ENCODE measurements at regions not wholly inside any gene's neighbourhood (a gene's known extent, or its start where the extent isn't known, plus 50 kb on each side); places are given as distances from the start of the nearest gene placed in this dataset.
"Not testable (repeated sequence)": the region's sequence is repeated elsewhere in the genome, so short reads cannot be mapped to it uniquely, and the experiment has no call there.

DNA sequence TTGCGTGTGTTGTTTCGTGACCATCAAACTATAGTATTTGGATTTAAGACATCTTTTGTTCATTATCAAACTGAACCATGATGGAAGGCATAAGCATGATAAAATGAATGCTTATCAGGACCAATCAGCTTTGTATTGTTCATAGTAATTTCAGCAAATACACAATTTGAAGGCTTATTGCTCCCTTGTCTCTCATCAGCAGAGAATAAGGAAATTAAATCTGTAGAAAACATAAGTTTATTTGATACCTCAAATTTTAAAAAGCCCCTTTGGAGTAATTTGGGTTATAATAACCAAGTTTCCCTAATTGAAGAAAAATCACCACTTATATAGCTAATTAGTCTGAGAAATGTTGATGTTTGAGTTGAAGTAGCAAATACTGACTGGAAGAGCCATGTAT is 705.7 kb downstream of the NUP35 start:
- Histone ChIP-seq H3K4me1 (ENCODE audit: control insufficient read depth, insufficient read depth, low read length) (no peaks in the 10 kb centered on the region), H3K4me3 (ENCODE audit: low read depth, low read length) (no peak overlapping the region), H3K9ac (ENCODE audit: low read depth, low read length) (no peak overlapping the region), H3K27ac (ENCODE audit: low read depth, low read length) (no peak overlapping the region), H3K27me3 (ENCODE audit: control insufficient read depth, insufficient read depth, low read length) (no peaks in the 10 kb centered on the region), H3K36me3 (ENCODE audit: control insufficient read depth, insufficient read depth, low read length) (no peaks in the 10 kb centered on the region), H3K9me3 (ENCODE audit: control insufficient read depth, insufficient read depth, low read length) (no peaks in the 10 kb centered on the region)

DNA sequence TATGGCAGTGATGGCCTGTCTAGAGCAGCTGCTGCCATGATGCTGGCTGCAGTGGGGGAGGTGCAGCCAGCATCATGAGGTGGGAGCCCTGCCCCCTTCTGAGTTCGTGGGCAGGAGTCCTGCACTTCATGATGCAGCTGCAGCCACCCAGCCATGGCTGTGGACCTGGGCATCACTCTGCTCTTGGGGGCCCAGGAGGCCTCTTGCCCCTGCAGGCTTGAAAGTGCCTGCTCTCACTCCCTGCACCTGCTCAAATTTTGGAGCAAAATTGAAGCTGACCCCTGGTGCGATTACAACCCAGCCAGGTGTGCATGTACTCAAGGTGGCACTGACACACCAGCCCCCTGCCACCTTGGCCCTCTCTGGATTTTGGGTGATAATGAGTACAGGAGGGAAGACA is 712.9 kb downstream of the NUP35 start:
- no peaks in the 10 kb centered on the region for H3K36me3 ChIP-seq (ENCODE audit: control insufficient read depth, insufficient read depth, low read length)
- no peaks in the 10 kb centered on the region for H3K9me3 ChIP-seq (ENCODE audit: control insufficient read depth, insufficient read depth, low read length)
- H3K27me3 ChIP-seq (ENCODE audit: control insufficient read depth, insufficient read depth, low read length), result no peaks in the 10 kb centered on the region
- H3K4me1 ChIP-seq (ENCODE audit: control insufficient read depth, insufficient read depth, low read length), result no peaks in the 10 kb centered on the region
- no peak overlapping the region for H3K27ac ChIP-seq (ENCODE audit: low read depth, low read length)
- no peak overlapping the region for H3K4me3 ChIP-seq (ENCODE audit: low read depth, low read length)
- no peak overlapping the region for H3K9ac ChIP-seq (ENCODE audit: low read depth, low read length)

DNA sequence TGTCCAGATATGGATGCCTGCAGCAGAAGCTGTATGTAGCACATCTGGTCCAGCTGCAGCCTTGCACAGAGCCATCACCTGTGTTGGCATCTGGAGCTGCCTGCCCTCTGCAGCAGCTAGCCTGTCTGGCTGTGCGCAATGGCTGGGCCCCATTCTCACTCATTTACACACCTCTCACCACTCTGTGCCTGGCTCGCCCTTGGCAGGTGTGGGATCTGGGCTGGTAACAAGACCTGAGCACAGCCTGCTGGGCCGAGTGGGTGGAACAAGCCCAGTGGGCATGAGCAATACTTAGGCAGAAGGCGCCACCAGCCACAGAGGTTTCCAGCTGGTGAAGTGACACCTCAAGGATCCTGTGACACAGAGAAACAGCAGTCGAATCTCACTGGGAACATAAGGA is 714.1 kb downstream of the NUP35 start:
- no peak overlapping the region for H3K9ac ChIP-seq (ENCODE audit: low read depth, low read length)
- H3K27ac ChIP-seq (ENCODE audit: low read depth, low read length), result no peak overlapping the region
- no peaks in the 10 kb centered on the region for H3K36me3 ChIP-seq (ENCODE audit: control insufficient read depth, insufficient read depth, low read length)
- no peaks in the 10 kb centered on the region for H3K27me3 ChIP-seq (ENCODE audit: control insufficient read depth, insufficient read depth, low read length)
- H3K4me1 ChIP-seq (ENCODE audit: control insufficient read depth, insufficient read depth, low read length), result no peaks in the 10 kb centered on the region
- H3K9me3 ChIP-seq (ENCODE audit: control insufficient read depth, insufficient read depth, low read length), result no peaks in the 10 kb centered on the region
- no peak overlapping the region for H3K4me3 ChIP-seq (ENCODE audit: low read depth, low read length)

DNA sequence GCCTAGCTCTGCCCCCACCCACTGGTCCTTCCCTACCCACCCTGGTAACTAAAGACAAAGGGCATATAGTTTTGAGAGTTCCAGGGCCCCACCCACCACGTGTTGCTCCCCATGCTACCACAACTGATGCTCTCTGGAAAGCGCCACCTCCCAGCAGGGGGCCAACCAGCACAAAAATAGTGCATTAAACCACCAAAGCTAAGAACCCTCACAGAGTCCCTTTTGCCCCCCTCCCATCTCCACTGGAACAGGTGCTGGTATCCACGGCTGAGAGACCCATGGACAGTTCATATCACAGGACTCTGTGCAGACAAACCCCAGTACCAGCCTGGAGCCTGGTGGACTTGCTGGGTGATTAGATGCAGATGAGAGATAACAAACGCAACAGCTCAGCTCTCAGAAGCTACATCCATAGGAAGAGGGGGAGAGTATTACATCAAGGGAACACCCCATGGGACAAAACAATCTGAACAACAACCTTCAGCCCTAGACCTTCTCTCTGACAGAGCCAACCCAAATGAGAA is 715.9 kb downstream of the NUP35 start:
- Histone ChIP-seq H3K4me3 (ENCODE audit: low read depth, low read length) (no peak overlapping the region), H3K9ac (ENCODE audit: low read depth, low read length) (no peak overlapping the region), H3K36me3 (ENCODE audit: control insufficient read depth, insufficient read depth, low read length) (no peaks in the 10 kb centered on the region), H3K27me3 (ENCODE audit: control insufficient read depth, insufficient read depth, low read length) (no peaks in the 10 kb centered on the region), H3K27ac (ENCODE audit: low read depth, low read length) (no peak overlapping the region), H3K9me3 (ENCODE audit: control insufficient read depth, insufficient read depth, low read length) (no peaks in the 10 kb centered on the region), H3K4me1 (ENCODE audit: control insufficient read depth, insufficient read depth, low read length) (no peaks in the 10 kb centered on the region)

DNA sequence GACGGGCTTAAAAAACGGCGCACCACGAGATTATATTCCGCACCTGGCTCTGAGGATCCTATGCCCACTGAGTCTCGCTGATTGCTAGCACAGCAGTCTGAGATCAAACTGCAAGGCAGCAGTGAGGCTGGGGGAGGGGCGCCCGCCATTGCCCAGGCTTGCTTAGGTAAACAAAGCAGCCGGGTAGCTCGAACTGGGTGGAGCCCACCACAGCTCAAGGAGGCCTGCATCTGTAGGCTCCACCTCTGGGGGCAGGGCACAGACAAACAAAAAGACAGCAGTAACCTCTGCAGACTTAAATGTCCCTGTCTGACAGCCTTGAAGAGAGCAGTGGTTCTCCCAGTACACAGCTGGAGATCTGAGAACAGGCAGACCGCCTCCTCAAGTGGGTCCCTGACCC is 725.6 kb downstream of the NUP35 start:
- not testable (repeated sequence) for H3K4me3 ChIP-seq (ENCODE audit: low read depth, low read length); H3K9ac ChIP-seq (ENCODE audit: low read depth, low read length); H3K9me3 ChIP-seq (ENCODE audit: control insufficient read depth, insufficient read depth, low read length); H3K4me1 ChIP-seq (ENCODE audit: control insufficient read depth, insufficient read depth, low read length); H3K36me3 ChIP-seq (ENCODE audit: control insufficient read depth, insufficient read depth, low read length); H3K27ac ChIP-seq (ENCODE audit: low read depth, low read length); H3K27me3 ChIP-seq (ENCODE audit: control insufficient read depth, insufficient read depth, low read length)

DNA sequence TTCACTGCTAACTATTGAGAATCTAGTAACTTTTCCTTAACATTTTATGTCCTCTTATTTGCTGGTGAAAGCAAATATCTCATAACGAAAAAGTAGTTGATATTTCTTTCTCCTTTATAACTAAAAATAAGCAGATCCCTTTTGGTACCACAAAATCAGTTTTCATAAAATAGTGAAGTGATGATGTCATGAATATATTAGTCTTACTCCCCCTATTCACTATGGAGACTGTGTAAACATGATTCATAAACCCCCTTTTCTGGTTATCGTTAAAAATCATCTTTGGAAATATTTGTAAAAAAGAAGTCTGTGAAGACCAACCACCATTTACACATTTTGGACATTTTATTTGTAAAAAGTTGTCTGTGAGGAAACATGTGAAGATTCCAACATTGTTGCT is 734.9 kb downstream of the NUP35 start:
- Histone ChIP-seq H3K27me3 (ENCODE audit: control insufficient read depth, insufficient read depth, low read length) (no peaks in the 10 kb centered on the region), H3K9ac (ENCODE audit: low read depth, low read length) (no peak overlapping the region), H3K36me3 (ENCODE audit: control insufficient read depth, insufficient read depth, low read length) (no peaks in the 10 kb centered on the region), H3K4me1 (ENCODE audit: control insufficient read depth, insufficient read depth, low read length) (no peaks in the 10 kb centered on the region), H3K27ac (ENCODE audit: low read depth, low read length) (no peak overlapping the region), H3K4me3 (ENCODE audit: low read depth, low read length) (no peak overlapping the region), H3K9me3 (ENCODE audit: control insufficient read depth, insufficient read depth, low read length) (no peaks in the 10 kb centered on the region)

DNA sequence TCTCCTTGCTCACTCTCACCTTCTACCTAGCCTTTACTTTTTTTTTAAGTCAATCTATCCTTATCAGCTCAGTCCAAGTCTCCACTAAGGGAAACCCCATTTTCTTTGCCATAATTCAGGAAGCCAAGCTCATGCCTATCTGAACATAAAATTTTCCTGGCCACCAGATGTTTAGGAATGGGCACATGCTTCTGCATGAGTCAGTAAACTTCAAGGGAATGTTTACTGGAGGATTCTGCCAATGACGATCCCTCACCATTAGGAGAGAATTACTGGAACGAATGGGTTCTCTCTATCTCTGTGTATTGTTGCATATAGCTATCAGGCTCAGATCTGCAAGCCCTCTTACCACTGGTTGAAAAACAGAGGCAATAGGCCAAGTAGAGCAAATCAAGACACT is 731.7 kb upstream of the ZNF804A start:
- H3K27me3 ChIP-seq (ENCODE audit: control insufficient read depth, insufficient read depth, low read length), result no peaks in the 10 kb centered on the region
- no peaks in the 10 kb centered on the region for H3K36me3 ChIP-seq (ENCODE audit: control insufficient read depth, insufficient read depth, low read length)
- H3K4me1 ChIP-seq (ENCODE audit: control insufficient read depth, insufficient read depth, low read length), result no peaks in the 10 kb centered on the region
- no peak overlapping the region for H3K27ac ChIP-seq (ENCODE audit: low read depth, low read length)
- no peak overlapping the region for H3K9ac ChIP-seq (ENCODE audit: low read depth, low read length)
- H3K4me3 ChIP-seq (ENCODE audit: low read depth, low read length), result no peak overlapping the region
- H3K9me3 ChIP-seq (ENCODE audit: control insufficient read depth, insufficient read depth, low read length), result no peaks in the 10 kb centered on the region

DNA sequence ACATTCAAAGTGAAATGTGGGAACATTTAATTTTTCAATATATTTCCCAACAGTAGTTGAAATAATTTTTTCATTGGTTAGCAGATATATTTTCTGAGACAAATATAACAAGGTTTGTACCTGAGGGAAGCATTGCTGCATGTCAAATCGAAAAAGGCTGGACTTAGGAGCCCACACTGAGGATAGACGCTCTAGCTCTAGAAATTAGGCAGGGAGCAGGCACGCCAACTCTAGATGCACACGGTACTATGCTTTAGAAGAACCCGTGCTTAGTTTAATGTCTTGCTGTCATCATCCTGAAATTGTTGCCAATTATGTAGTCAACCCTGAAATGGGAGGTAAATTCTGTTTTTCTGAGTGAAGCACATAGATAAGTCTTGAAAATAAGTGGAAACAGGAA is 731.1 kb upstream of the ZNF804A start:
- no peaks in the 10 kb centered on the region for H3K9me3 ChIP-seq (ENCODE audit: control insufficient read depth, insufficient read depth, low read length)
- no peaks in the 10 kb centered on the region for H3K36me3 ChIP-seq (ENCODE audit: control insufficient read depth, insufficient read depth, low read length)
- no peaks in the 10 kb centered on the region for H3K4me1 ChIP-seq (ENCODE audit: control insufficient read depth, insufficient read depth, low read length)
- no peaks in the 10 kb centered on the region for H3K27me3 ChIP-seq (ENCODE audit: control insufficient read depth, insufficient read depth, low read length)
- no peak overlapping the region for H3K27ac ChIP-seq (ENCODE audit: low read depth, low read length)
- no peak overlapping the region for H3K9ac ChIP-seq (ENCODE audit: low read depth, low read length)
- H3K4me3 ChIP-seq (ENCODE audit: low read depth, low read length), result no peak overlapping the region

DNA sequence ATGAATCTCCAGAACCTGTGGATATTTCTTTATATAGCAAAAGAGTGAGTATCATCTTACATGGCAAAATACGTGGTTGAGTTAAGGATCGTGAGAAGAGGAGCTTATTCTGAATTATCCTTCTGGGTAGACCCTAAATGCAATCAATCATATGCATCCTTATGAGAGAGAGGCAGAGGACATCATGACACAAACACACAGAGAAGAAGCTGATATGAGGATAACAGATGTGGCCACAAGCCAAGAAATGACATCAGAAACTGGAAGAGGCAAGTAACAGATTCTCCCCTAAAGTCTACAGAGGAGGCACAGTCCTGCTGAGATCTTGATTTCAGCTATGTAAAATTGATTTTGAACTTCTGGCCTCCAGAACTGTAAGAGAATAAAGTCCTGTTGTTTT is 730.2 kb upstream of the ZNF804A start:
- no peak overlapping the region for H3K27ac ChIP-seq (ENCODE audit: low read depth, low read length)
- no peaks in the 10 kb centered on the region for H3K27me3 ChIP-seq (ENCODE audit: control insufficient read depth, insufficient read depth, low read length)
- no peak overlapping the region for H3K4me3 ChIP-seq (ENCODE audit: low read depth, low read length)
- no peaks in the 10 kb centered on the region for H3K9me3 ChIP-seq (ENCODE audit: control insufficient read depth, insufficient read depth, low read length)
- no peaks in the 10 kb centered on the region for H3K4me1 ChIP-seq (ENCODE audit: control insufficient read depth, insufficient read depth, low read length)
- H3K9ac ChIP-seq (ENCODE audit: low read depth, low read length), result no peak overlapping the region
- H3K36me3 ChIP-seq (ENCODE audit: control insufficient read depth, insufficient read depth, low read length), result no peaks in the 10 kb centered on the region

DNA sequence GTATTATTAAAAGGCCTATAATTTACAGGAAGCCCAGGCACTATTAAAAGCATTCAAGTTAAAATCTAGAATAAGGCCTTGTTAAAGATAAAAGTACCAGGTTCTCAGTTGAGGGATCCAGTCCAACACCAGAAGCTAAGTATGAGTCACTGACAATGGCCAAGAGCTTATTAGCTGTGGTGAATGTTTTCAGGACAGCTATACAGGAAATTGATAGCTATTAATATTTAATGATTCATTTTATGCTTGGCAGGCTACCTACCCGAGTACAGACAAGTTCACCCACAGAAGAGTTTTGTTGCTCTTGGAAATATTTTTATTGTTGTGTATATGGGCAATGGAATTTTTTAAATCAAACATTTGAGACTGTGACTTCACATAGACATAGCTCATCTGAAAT is 729.6 kb upstream of the ZNF804A start:
- Histone ChIP-seq H3K27me3 (ENCODE audit: control insufficient read depth, insufficient read depth, low read length) (no peaks in the 10 kb centered on the region), H3K9ac (ENCODE audit: low read depth, low read length) (no peak overlapping the region), H3K9me3 (ENCODE audit: control insufficient read depth, insufficient read depth, low read length) (no peaks in the 10 kb centered on the region), H3K36me3 (ENCODE audit: control insufficient read depth, insufficient read depth, low read length) (no peaks in the 10 kb centered on the region), H3K4me1 (ENCODE audit: control insufficient read depth, insufficient read depth, low read length) (no peaks in the 10 kb centered on the region), H3K4me3 (ENCODE audit: low read depth, low read length) (no peak overlapping the region), H3K27ac (ENCODE audit: low read depth, low read length) (no peak overlapping the region)

DNA sequence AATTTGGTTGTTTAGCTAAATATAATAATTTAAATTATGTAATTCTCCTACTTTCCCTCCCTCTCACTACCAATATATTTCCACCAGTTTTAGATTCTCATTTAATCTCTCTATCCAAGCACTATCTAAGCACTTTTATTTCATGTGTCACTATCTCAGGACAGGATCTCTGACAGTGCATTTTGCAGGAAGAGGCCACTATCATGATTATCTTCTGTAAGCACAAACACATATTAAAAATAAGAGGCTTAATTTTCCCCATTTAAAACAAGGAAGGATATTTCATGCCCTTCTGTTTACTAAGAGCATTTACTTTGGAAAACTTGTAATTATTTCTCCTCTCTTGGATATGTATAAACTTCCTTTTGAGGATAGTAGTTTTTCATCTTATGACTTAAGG is 726.2 kb upstream of the ZNF804A start:
- Histone ChIP-seq H3K4me1 (ENCODE audit: control insufficient read depth, insufficient read depth, low read length) (no peaks in the 10 kb centered on the region), H3K9me3 (ENCODE audit: control insufficient read depth, insufficient read depth, low read length) (no peaks in the 10 kb centered on the region), H3K36me3 (ENCODE audit: control insufficient read depth, insufficient read depth, low read length) (no peaks in the 10 kb centered on the region), H3K9ac (ENCODE audit: low read depth, low read length) (no peak overlapping the region), H3K27me3 (ENCODE audit: control insufficient read depth, insufficient read depth, low read length) (no peaks in the 10 kb centered on the region), H3K27ac (ENCODE audit: low read depth, low read length) (no peak overlapping the region), H3K4me3 (ENCODE audit: low read depth, low read length) (no peak overlapping the region)

DNA sequence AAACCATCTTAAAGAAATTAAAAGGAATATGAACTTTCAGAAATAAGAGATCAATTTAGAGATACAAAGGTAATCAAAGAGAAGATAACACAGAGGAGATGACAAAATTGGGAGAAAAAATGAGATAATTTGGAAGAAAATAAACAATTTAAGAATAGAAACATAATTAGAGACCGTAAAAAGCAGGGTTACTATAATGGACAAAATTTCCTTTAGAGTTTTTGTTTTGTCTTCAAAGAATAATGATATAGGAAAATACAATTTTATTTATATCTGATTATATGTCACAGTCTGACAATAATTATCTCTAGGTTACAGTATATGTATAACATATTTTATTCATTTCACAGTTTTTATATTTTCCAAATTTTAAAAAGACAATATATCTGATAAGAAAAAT is 716.4 kb upstream of the ZNF804A start:
- H3K27ac ChIP-seq (ENCODE audit: low read depth, low read length), result no peak overlapping the region

More for the DNA sequence above, 716.4 kb upstream of the ZNF804A start:
- no peaks in the 10 kb centered on the region for H3K9me3 ChIP-seq (ENCODE audit: control insufficient read depth, insufficient read depth, low read length)
- no peaks in the 10 kb centered on the region for H3K27me3 ChIP-seq (ENCODE audit: control insufficient read depth, insufficient read depth, low read length)
- no peak overlapping the region for H3K9ac ChIP-seq (ENCODE audit: low read depth, low read length)
- H3K4me1 ChIP-seq (ENCODE audit: control insufficient read depth, insufficient read depth, low read length), result no peaks in the 10 kb centered on the region
- H3K36me3 ChIP-seq (ENCODE audit: control insufficient read depth, insufficient read depth, low read length), result no peaks in the 10 kb centered on the region
- H3K4me3 ChIP-seq (ENCODE audit: low read depth, low read length), result no peak overlapping the region

Measured in HUES48 (cell line).